NCI-H187 treated with DMSO at 0.1 percent for 48 hours (cell line): ENCODE measurements at regions not wholly inside any gene's neighbourhood (a gene's known extent, or its start where the extent isn't known, plus 50 kb on each side); places are given as distances from the start of the nearest gene placed in this dataset.
"Not testable (repeated sequence)": the region's sequence is repeated elsewhere in the genome, so short reads cannot be mapped to it uniquely, and the experiment has no call there.

Source experiments
- DNase-seq: peaks from one replicate; lab custom pipeline; 2025; lab: John Stamatoyannopoulos, UW

- DNase-seq: no peak
These were observed 414.3 kb downstream of the AMY1C start for GRCh38 chr1:104163912-104164476.

- no peak for DNase-seq
These were observed 422.6 kb downstream of the AMY1C start for GRCh38 chr1:104172243-104172681.

GRCh38 chr1:104182251-104182650, 432.6 kb downstream of the AMY1C start:
- no peak for DNase-seq

GRCh38 chr1:104189207-104189606, 439.5 kb downstream of the AMY1C start:
- no peak for DNase-seq

- DNase-seq: no peak
These were observed 441.1 kb downstream of the AMY1C start for GRCh38 chr1:104190821-104191220.

GRCh38 chr1:104195395-104195794, 445.7 kb downstream of the AMY1C start:
- no peak for DNase-seq

GRCh38 chr1:104196136-104196535, 446.4 kb downstream of the AMY1C start:
- no peak for DNase-seq

- DNase-seq: no peak
These were observed 447.8 kb downstream of the AMY1C start for GRCh38 chr1:104197516-104197915.

GRCh38 chr1:104212239-104212638, 462.5 kb downstream of the AMY1C start:
- DNase-seq: no peak

GRCh38 chr1:104217395-104217986, 467.8 kb downstream of the AMY1C start:
- DNase-seq: not testable (repeated sequence)

GRCh38 chr1:104229860-104230259, 480.2 kb downstream of the AMY1C start:
- no peak for DNase-seq

- DNase-seq: no peak
These were observed 482.0 kb downstream of the AMY1C start for GRCh38 chr1:104231676-104232075.

- DNase-seq: no peak
These were observed 485.4 kb downstream of the AMY1C start for GRCh38 chr1:104235141-104235540.

GRCh38 chr1:104238991-104239390, 489.3 kb downstream of the AMY1C start:
- no peak for DNase-seq

- no peak for DNase-seq
These were observed 498.7 kb downstream of the AMY1C start for GRCh38 chr1:104248385-104248784.

- no peak for DNase-seq
These were observed 509.8 kb downstream of the AMY1C start for GRCh38 chr1:104259481-104259880.

GRCh38 chr1:104263110-104263509, 513.4 kb downstream of the AMY1C start:
- DNase-seq: not testable (repeated sequence)

GRCh38 chr1:104264521-104264920, 514.8 kb downstream of the AMY1C start:
- no peak for DNase-seq

- no peak for DNase-seq
These were observed 515.5 kb downstream of the AMY1C start for GRCh38 chr1:104265163-104265562.

GRCh38 chr1:104266612-104267011, 516.9 kb downstream of the AMY1C start:
- DNase-seq: no peak

- not testable (repeated sequence) for DNase-seq
These were observed 538.6 kb downstream of the AMY1C start for GRCh38 chr1:104288322-104288721.

- DNase-seq: no peak
These were observed 541.5 kb downstream of the AMY1C start for GRCh38 chr1:104291156-104291555.

GRCh38 chr1:104294259-104294658, 544.6 kb downstream of the AMY1C start:
- DNase-seq: no peak

- DNase-seq: no peak
These were observed 545.8 kb downstream of the AMY1C start for GRCh38 chr1:104295511-104295910.
